ENCODE measurements at regions not wholly inside any gene's neighbourhood (a gene's known extent, or its start where the extent isn't known, plus 50 kb on each side); places are given as distances from the start of the nearest gene placed in this dataset.

DNA sequence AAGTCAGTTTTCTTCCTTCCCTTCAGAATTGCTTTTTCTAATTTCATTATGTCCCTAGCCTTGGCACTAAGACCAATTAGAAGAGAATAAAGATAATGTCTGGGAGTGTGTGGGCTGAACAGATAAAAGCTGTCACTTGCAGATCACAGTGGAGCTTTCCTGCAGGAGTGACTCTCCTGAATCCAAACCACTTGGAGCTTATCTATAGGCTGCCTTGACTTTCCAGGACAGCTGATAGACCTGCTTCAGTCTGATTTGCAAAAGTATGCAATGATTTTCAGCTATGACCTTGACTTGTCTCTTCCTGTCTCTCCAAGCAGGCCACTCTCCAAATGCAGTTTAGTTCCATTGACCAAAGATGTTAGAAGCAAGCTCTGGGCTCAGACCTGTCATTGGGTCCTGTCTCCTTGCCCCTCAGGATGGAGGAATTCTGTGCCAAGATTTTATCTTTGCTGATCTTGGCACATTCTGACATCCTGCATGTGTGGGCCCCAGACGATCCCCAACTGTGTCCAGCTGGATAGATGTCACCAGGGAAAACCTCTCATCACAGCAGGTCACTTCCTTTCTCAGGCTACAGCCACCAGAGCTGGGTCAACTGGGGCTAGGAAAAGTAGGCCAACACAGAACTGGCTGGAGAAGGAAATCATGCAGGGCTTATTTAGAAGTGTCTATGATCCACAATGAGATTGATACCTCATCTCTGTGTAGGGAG, 120.9 kb upstream of the ZNF438 start:
- H2AK5ac ChIP-seq (ENCODE audit: low read length): no peak overlapping the region
- no peak overlapping the region for H4K5ac ChIP-seq (ENCODE audit: low read length)
- H2BK5ac ChIP-seq (ENCODE audit: low read length): no peak overlapping the region
- no CpG with 5 or more reads among the region's 1 CpG for WGBS (ENCODE audit: extremely low coverage, insufficient coverage, low lambda C conversion rate)
- H3K4me1 ChIP-seq (ENCODE audit: control insufficient read depth, low read depth, low read length): peaks cover 6% of the 10 kb centered on the region
- H2BK120ac ChIP-seq (ENCODE audit: low read depth, low read length): no peak overlapping the region
- H3K18ac ChIP-seq (ENCODE audit: low read length): no peak overlapping the region
- H3K4me3 ChIP-seq (ENCODE audit: low read length): no peak overlapping the region
- peak overlapping the region; percentile 19 for H3K27ac ChIP-seq (ENCODE audit: low read depth, low read length)
- no peak overlapping the region for H3K4me2 ChIP-seq (ENCODE audit: low read length)
- no peak overlapping the region for H3K23ac ChIP-seq (ENCODE audit: low read length)
- no peaks in the 10 kb centered on the region for H3K79me1 ChIP-seq (ENCODE audit: low read length)
- H3K79me2 ChIP-seq (ENCODE audit: control insufficient read depth, insufficient read depth, low read length): no peaks in the 10 kb centered on the region
- H2BK15ac ChIP-seq (replicated peaks; ENCODE audit: low read depth): no peak overlapping the region
- no peaks in the 10 kb centered on the region for H3K27me3 ChIP-seq (ENCODE audit: insufficient read depth, low read length, poor library complexity)
- H3K36me3 ChIP-seq (ENCODE audit: control insufficient read depth, insufficient read depth, low read length): no peaks in the 10 kb centered on the region
- H4K8ac ChIP-seq (ENCODE audit: low read depth, low read length): no peak overlapping the region
- DNase-seq: peak; percentile 78
- H3K56ac ChIP-seq (ENCODE audit: low read length): no peak overlapping the region
- no peak overlapping the region for H3K9ac ChIP-seq (ENCODE audit: low read length)
- no peak overlapping the region for H3K4ac ChIP-seq (ENCODE audit: low read depth, low read length)

DNA sequence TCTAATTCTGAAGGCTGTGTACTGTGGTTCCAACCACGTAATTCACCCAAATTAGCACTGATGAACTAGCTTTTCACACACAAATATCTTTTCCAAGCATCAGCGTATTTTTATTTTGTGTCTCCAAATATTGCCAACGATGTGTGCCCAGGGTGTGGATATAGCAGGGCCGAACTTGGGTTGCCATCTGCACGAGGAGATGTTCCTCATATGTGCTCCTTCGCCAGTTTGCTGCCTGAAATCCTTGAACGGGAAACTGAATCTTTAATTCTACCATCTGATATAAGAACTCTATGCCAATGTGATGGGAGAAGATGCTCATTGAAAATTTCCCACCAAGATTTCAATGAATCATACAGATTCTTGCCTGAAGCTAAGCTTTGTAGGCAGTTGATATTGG, 121.5 kb upstream of the ZNF438 start:
- Histone ChIP-seq H3K36me3 (ENCODE audit: control insufficient read depth, insufficient read depth, low read length) (no peaks in the 10 kb centered on the region), H4K8ac (ENCODE audit: low read depth, low read length) (no peak overlapping the region), H3K18ac (ENCODE audit: low read length) (peak overlapping the region; percentile 13), H3K4me2 (ENCODE audit: low read length) (no peak overlapping the region), H3K79me1 (ENCODE audit: low read length) (no peaks in the 10 kb centered on the region), H3K23ac (ENCODE audit: low read length) (no peak overlapping the region), H3K4me1 (ENCODE audit: control insufficient read depth, low read depth, low read length) (peaks cover 6% of the 10 kb centered on the region), H2AK5ac (ENCODE audit: low read length) (no peak overlapping the region), H3K4ac (ENCODE audit: low read depth, low read length) (no peak overlapping the region), H3K27me3 (ENCODE audit: insufficient read depth, low read length, poor library complexity) (no peaks in the 10 kb centered on the region), H2BK15ac (replicated peaks; ENCODE audit: low read depth) (no peak overlapping the region), H3K79me2 (ENCODE audit: control insufficient read depth, insufficient read depth, low read length) (no peaks in the 10 kb centered on the region), H3K9ac (ENCODE audit: low read length) (no peak overlapping the region), H3K4me3 (ENCODE audit: low read length) (no peak overlapping the region), H2BK120ac (ENCODE audit: low read depth, low read length) (peak overlapping the region; percentile 78), H3K27ac (ENCODE audit: low read depth, low read length) (peak overlapping the region; percentile 8), H2BK5ac (ENCODE audit: low read length) (peak overlapping the region; percentile 31), H4K5ac (ENCODE audit: low read length) (no peak overlapping the region), H3K56ac (ENCODE audit: low read length) (no peak overlapping the region)
- DNase-seq: no peak
- no CpG with 5 or more reads among the region's 7 CpGs for WGBS (ENCODE audit: extremely low coverage, insufficient coverage, low lambda C conversion rate)

DNA sequence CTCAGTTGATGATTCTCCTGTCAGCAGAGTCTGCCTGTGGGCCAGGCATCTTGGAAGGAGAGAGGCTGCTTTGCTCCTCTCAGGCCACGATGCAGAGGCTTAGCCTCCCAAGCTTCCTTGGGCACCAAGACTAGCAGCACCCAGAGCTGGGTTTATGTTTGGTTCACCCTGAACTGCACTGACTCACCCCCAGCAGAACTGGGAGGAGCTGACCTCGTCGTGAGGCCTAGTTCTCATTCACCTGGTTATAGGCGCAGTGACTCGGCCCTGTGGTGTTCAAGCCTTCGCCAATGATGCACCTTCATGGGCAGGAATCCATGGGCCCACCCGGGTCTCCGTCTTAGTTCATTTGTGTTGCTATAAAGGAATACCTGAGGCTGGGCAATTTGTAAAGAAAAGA, 122.0 kb upstream of the ZNF438 start:
- no peak for DNase-seq
- Histone ChIP-seq H3K18ac (ENCODE audit: low read length) (peak overlapping the region; percentile 13), H3K9ac (ENCODE audit: low read length) (no peak overlapping the region), H3K4ac (ENCODE audit: low read depth, low read length) (no peak overlapping the region), H2BK15ac (replicated peaks; ENCODE audit: low read depth) (no peak overlapping the region), H2BK5ac (ENCODE audit: low read length) (peak overlapping the region; percentile 31), H3K56ac (ENCODE audit: low read length) (peak overlapping the region; percentile 25), H4K5ac (ENCODE audit: low read length) (no peak overlapping the region), H3K4me1 (ENCODE audit: control insufficient read depth, low read depth, low read length) (peaks cover 6% of the 10 kb centered on the region), H3K27ac (ENCODE audit: low read depth, low read length) (no peak overlapping the region), H2BK120ac (ENCODE audit: low read depth, low read length) (peak overlapping the region; percentile 78), H3K23ac (ENCODE audit: low read length) (no peak overlapping the region), H3K27me3 (ENCODE audit: insufficient read depth, low read length, poor library complexity) (no peaks in the 10 kb centered on the region), H4K8ac (ENCODE audit: low read depth, low read length) (no peak overlapping the region), H3K4me3 (ENCODE audit: low read length) (no peak overlapping the region), H3K79me2 (ENCODE audit: control insufficient read depth, insufficient read depth, low read length) (no peaks in the 10 kb centered on the region), H3K36me3 (ENCODE audit: control insufficient read depth, insufficient read depth, low read length) (no peaks in the 10 kb centered on the region), H2AK5ac (ENCODE audit: low read length) (no peak overlapping the region), H3K79me1 (ENCODE audit: low read length) (no peaks in the 10 kb centered on the region), H3K4me2 (ENCODE audit: low read length) (no peak overlapping the region)
- WGBS (ENCODE audit: extremely low coverage, insufficient coverage, low lambda C conversion rate): no CpG with 5 or more reads among the region's 8 CpGs

DNA sequence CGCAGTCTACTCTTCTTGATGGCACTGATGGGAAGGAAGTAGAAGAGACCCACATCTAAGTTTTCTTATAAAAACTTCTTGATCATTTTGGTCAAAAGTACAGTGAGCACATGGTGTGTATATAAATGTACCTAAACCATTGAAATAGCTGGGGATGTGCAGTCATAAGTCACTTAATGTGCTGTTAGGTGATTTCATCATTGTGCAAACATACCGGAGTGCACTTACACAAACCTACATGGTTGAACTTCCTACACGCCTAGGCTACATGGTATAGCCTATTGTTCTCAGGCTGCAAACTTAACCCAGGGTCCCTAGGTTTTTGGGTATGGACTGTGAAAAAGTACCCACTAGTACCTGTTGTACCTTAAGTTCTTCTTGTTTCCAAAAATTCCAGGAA, 123.3 kb upstream of the ZNF438 start:
- no CpG with 5 or more reads among the region's 3 CpGs for WGBS (ENCODE audit: extremely low coverage, insufficient coverage, low lambda C conversion rate)

DNA sequence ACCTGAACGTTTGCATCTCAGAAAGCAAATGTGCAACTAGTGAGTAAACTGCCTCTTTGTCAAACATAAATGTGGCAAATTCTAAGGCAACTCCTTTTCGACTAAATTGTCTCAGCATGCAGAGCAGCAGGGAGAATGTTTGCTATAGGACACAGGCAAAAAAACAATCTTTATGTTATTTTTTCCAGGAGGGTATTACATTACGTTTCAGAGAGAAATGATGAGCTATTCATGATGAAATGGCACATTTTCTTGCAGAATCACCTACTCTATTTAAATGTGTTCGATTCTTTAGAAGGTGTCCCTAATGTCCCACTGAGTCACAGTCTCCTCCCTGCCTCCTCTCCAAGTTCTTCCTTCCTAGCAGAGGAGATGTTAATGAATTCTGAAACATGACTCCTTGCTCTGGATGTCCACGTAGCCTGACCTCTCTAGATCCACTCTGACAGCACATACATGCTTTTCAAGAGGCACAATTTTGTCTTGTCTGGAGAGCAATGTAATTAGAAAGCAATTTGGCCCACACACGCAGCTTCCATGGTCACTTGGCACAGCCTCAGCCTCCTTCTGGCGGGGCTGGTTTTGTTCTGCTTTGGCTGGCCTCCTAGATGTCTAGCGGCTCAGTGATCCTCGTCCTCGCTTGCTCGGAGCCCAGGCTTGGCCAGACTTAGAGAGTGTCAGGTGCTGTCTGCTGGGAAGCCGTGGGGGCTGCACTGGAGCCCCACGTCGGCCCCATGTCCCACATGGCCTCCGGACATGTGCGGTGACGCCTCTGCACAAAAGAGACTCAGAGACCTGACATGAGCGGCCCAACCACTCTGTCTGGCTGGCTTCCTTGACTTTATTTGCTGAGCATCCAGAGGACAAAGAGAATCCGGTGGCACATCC, 125.7 kb upstream of the ZNF438 start:
- Histone ChIP-seq H3K4ac (ENCODE audit: low read depth, low read length) (no peak overlapping the region), H3K27me3 (ENCODE audit: insufficient read depth, low read length, poor library complexity) (no peaks in the 10 kb centered on the region), H3K79me2 (ENCODE audit: control insufficient read depth, insufficient read depth, low read length) (no peaks in the 10 kb centered on the region), H3K4me2 (ENCODE audit: low read length) (no peak overlapping the region), H3K4me1 (ENCODE audit: control insufficient read depth, low read depth, low read length) (peaks cover 6% of the 10 kb centered on the region), H3K23ac (ENCODE audit: low read length) (no peak overlapping the region), H2BK5ac (ENCODE audit: low read length) (no peak overlapping the region), H3K9ac (ENCODE audit: low read length) (no peak overlapping the region), H4K8ac (ENCODE audit: low read depth, low read length) (no peak overlapping the region), H3K4me3 (ENCODE audit: low read length) (no peak overlapping the region), H2AK5ac (ENCODE audit: low read length) (no peak overlapping the region), H2BK15ac (replicated peaks; ENCODE audit: low read depth) (no peak overlapping the region), H2BK120ac (ENCODE audit: low read depth, low read length) (no peak overlapping the region), H3K27ac (ENCODE audit: low read depth, low read length) (no peak overlapping the region), H3K56ac (ENCODE audit: low read length) (no peak overlapping the region), H4K5ac (ENCODE audit: low read length) (no peak overlapping the region), H3K18ac (ENCODE audit: low read length) (no peak overlapping the region), H3K79me1 (ENCODE audit: low read length) (no peaks in the 10 kb centered on the region), H3K36me3 (ENCODE audit: control insufficient read depth, insufficient read depth, low read length) (no peaks in the 10 kb centered on the region)
- no peak for DNase-seq
- WGBS (ENCODE audit: extremely low coverage, insufficient coverage, low lambda C conversion rate): no CpG with 5 or more reads among the region's 19 CpGs

More for the DNA sequence above, 123.3 kb upstream of the ZNF438 start:
- Histone ChIP-seq H3K4me1 (ENCODE audit: control insufficient read depth, low read depth, low read length) (peaks cover 6% of the 10 kb centered on the region), H3K79me2 (ENCODE audit: control insufficient read depth, insufficient read depth, low read length) (no peaks in the 10 kb centered on the region), H3K27me3 (ENCODE audit: insufficient read depth, low read length, poor library complexity) (no peaks in the 10 kb centered on the region), H4K5ac (ENCODE audit: low read length) (no peak overlapping the region), H3K18ac (ENCODE audit: low read length) (no peak overlapping the region), H3K4ac (ENCODE audit: low read depth, low read length) (no peak overlapping the region), H4K8ac (ENCODE audit: low read depth, low read length) (no peak overlapping the region), H3K36me3 (ENCODE audit: control insufficient read depth, insufficient read depth, low read length) (no peaks in the 10 kb centered on the region), H2AK5ac (ENCODE audit: low read length) (no peak overlapping the region), H2BK15ac (replicated peaks; ENCODE audit: low read depth) (no peak overlapping the region), H3K4me3 (ENCODE audit: low read length) (no peak overlapping the region), H2BK120ac (ENCODE audit: low read depth, low read length) (no peak overlapping the region), H3K23ac (ENCODE audit: low read length) (no peak overlapping the region), H3K27ac (ENCODE audit: low read depth, low read length) (no peak overlapping the region), H3K79me1 (ENCODE audit: low read length) (no peaks in the 10 kb centered on the region), H3K56ac (ENCODE audit: low read length) (no peak overlapping the region), H3K4me2 (ENCODE audit: low read length) (no peak overlapping the region), H2BK5ac (ENCODE audit: low read length) (no peak overlapping the region), H3K9ac (ENCODE audit: low read length) (no peak overlapping the region)
- no peak for DNase-seq
